GM12878 (cell line): ENCODE measurements at regions not wholly inside any gene's neighbourhood (a gene's known extent, or its start where the extent isn't known, plus 50 kb on each side); places are given as distances from the start of the nearest gene placed in this dataset.
"Not testable (repeated sequence)": the region's sequence is repeated elsewhere in the genome, so short reads cannot be mapped to it uniquely, and the experiment has no call there.

Experiments used
- ATAC-seq: fragments of 200-7000 bp; cut with Tn5 transposase; 3 replicates; pipeline ENCODE4 v1.9.1; 2020; ENCODE audit warnings: mild to moderate bottlenecking, moderate library complexity
- BruUV-seq: library from RNA; stranded (reverse); fragments of 400-500 nt; replicated peaks from 2 replicates; lab custom pipeline; 2021; lab: Mats Ljungman, UMichigan
- CTCF ChIA-PET: fragments of 300-600 bp; sonication (Branson Sonifier 250); formaldehyde crosslinking; extraction: SDS; loops from one replicate; lab custom pipeline; 2021; ENCODE audit warnings: inconsistent platforms; lab: Yijun Ruan, JAX
- POLR2A ChIA-PET: fragments of 350-600 bp; formaldehyde crosslinking; extraction: SDS; loops from one replicate; lab custom pipeline; 2021; ENCODE audit warnings: inconsistent platforms; lab: Charles Lee
- RAD21 ChIA-PET: fragments of 300-600 bp; sonication (Branson Sonifier 250); formaldehyde crosslinking; loops from one replicate; lab custom pipeline; 2023; ENCODE audit warnings: antibody characterized with exemption; ENCODE audit not compliant: unreplicated experiment; lab: Charles Lee
- SMC1A ChIA-PET: fragments of 300-600 bp; sonication (Branson Sonifier 250); formaldehyde crosslinking; loops from one replicate; lab custom pipeline; 2023; ENCODE audit not compliant: unreplicated experiment, uncharacterized antibody; lab: Charles Lee
- DNase-seq: peaks from one replicate; pipeline ENCODE4 v3.0.0-alpha.2; 2011; ENCODE audit warnings: low read depth, low spot score
- FAIRE-seq: peaks from 3 replicates; lab custom pipeline; 2011; peaks lifted over from hg19 to GRCh38; lab: Jason Lieb, UNC
- H2AFZ ChIP-seq: 2 replicates; pipeline ENCODE4 v1.6.0; 2011; ENCODE audit warnings: low read depth, low read length, control low read depth; ENCODE audit not compliant: control insufficient read depth
- H3K27ac ChIP-seq: 2 replicates; pipeline ENCODE4 v1.5.1; 2011; ENCODE audit warnings: control low read depth; ENCODE audit not compliant: control insufficient read depth, insufficient read depth
- H3K27me3 ChIP-seq, 2 experiments: replicated peaks in 1 of 2; 2 replicates each; pipeline versions ENCODE4 v1.6.0 to v1.6.1; 2011; ENCODE audit warnings: low read length in 1 of 2; ENCODE audit not compliant: control insufficient read depth in 2 of 2, insufficient read depth in 2 of 2
- H3K36me3 ChIP-seq, 2 experiments: 2 replicates each; pipeline ENCODE4 v1.5.1; 2011; ENCODE audit warnings: low read length in 1 of 2; ENCODE audit not compliant: control insufficient read depth in 2 of 2, insufficient read depth in 2 of 2
- H3K4me1 ChIP-seq: 2 replicates; pipeline ENCODE4 v1.6.1; 2011; ENCODE audit warnings: mild to moderate bottlenecking, low read length, moderate library complexity, mixed read lengths; ENCODE audit not compliant: control insufficient read depth, insufficient read depth
- H3K4me2 ChIP-seq: 2 replicates; pipeline ENCODE4 v1.6.0; 2011; ENCODE audit warnings: control low read depth; ENCODE audit not compliant: control insufficient read depth, insufficient read depth
- H3K4me3 ChIP-seq: fragments of 200-600 bp; sonication (generic); 2 replicates; pipeline ENCODE4 v1.5.1; 2016
- H3K79me2 ChIP-seq: 2 replicates; pipeline ENCODE4 v1.6.0; 2011; ENCODE audit warnings: low read length; ENCODE audit not compliant: control insufficient read depth, insufficient read depth
- H3K9ac ChIP-seq: 2 replicates; pipeline ENCODE4 v1.8.0; 2011; ENCODE audit warnings: low read length, control low read depth, mixed read lengths; ENCODE audit not compliant: control insufficient read depth, insufficient read depth
- H3K9me3 ChIP-seq: replicated peaks from 3 replicates; pipeline ENCODE4 v1.5.1; 2011; ENCODE audit warnings: mild to moderate bottlenecking, low read length; ENCODE audit not compliant: control insufficient read depth, insufficient read depth
- H4K20me1 ChIP-seq: 2 replicates; pipeline ENCODE4 v1.6.0; 2011; ENCODE audit not compliant: control insufficient read depth, insufficient read depth
- ATF7 ChIP-seq: fragments of 450-650 bp; IDR thresholded peaks from 2 replicates; pipeline ENCODE4 v1.6.1; 2016; ENCODE audit warnings: low read depth, mild to moderate bottlenecking
- CBFB ChIP-seq: IDR thresholded peaks from 2 replicates; pipeline ENCODE4 v1.6.1; 2016; ENCODE audit warnings: antibody characterized with exemption, low read depth
- CTCF ChIP-seq, 3 experiments: IDR thresholded peaks in 2 of 3; conservative IDR thresholded peaks in 1 of 3; 2 replicates each; pipeline ENCODE4 v1.5.1; 2011; ENCODE audit warnings: low read depth in 3 of 3, low read length in 3 of 3, mild to moderate bottlenecking in 3 of 3, control low read depth in 2 of 3, moderate library complexity in 2 of 3, inconsistent platforms in 1 of 3, mixed read lengths in 1 of 3; ENCODE audit not compliant: control insufficient read depth in 2 of 3, insufficient read depth in 1 of 3; ENCODE audit errors: extremely low read depth in 1 of 3
- HDGF ChIP-seq: fragments of 450-650 bp; IDR thresholded peaks from 2 replicates; pipeline ENCODE4 v1.6.1; 2016; ENCODE audit warnings: antibody characterized with exemption
- NKRF ChIP-seq: fragments of 450-650 bp; conservative IDR thresholded peaks from 2 replicates; pipeline ENCODE4 v1.6.1; 2017; ENCODE audit warnings: mild to moderate bottlenecking, moderate library complexity
- RAD51 ChIP-seq: fragments of 450-650 bp; IDR thresholded peaks from 2 replicates; pipeline ENCODE4 v1.6.1; 2016; ENCODE audit warnings: moderate library complexity, mild to moderate bottlenecking, inconsistent platforms
- RB1 ChIP-seq: fragments of 450-650 bp; formaldehyde crosslinking; IDR thresholded peaks from 2 replicates; pipeline ENCODE4 v1.6.1; 2017; ENCODE audit warnings: mild to moderate bottlenecking, borderline replicate concordance
- STAT1 ChIP-seq: fragments of 450-650 bp; conservative IDR thresholded peaks from 2 replicates; pipeline ENCODE4 v1.6.1; 2014; ENCODE audit warnings: antibody characterized with exemption, mild to moderate bottlenecking
- TARDBP ChIP-seq: IDR thresholded peaks from 2 replicates; pipeline ENCODE4 v1.6.1; 2016; ENCODE audit warnings: borderline replicate concordance
- WGBS: methylation state at CpG from one replicate; pipeline ENCODE4 v1.1.6; 2016; ENCODE audit warnings: low lambda C conversion rate; ENCODE audit not compliant: insufficient replicate concordance, insufficient coverage; ENCODE audit errors: missing lambda C conversion rate; 5-methylcytosine and 5-hydroxymethylcytosine counted together
- in situ Hi-C: fragments of 300-500 bp; cut with MboI; formaldehyde crosslinking; loops from 9 replicates; pipeline ENCODE4 v1.14.3; 2018; ENCODE audit warnings: mixed read lengths
- intact Hi-C: fragments of 100-400 bp; cut with micrococcal nuclease; formaldehyde crosslinking; loops from one replicate; pipeline ENCODE4 v1.14.2; 2022; ENCODE audit not compliant: unreplicated experiment

GRCh38 chr3:167031364-167032049 is 348.6 kb downstream of the ZBBX start (continued):
- TF ChIP-seq NKRF (no peak), CBFB (no peak), CTCF (IDR thresholded peaks at IDR 0.05 in 2 of 3, conservative IDR thresholded peaks at IDR 0.05 in 1 of 3; ENCODE audit: control insufficient read depth in 2 of 3, extremely low read depth in 1 of 3, insufficient read depth in 1 of 3, low read depth in 3 of 3, low read length in 3 of 3) (no peak), RB1 (no peak), TARDBP (no peak)

GRCh38 chr3:167030082-167030725 is 349.9 kb downstream of the ZBBX start:
- TF ChIP-seq STAT1 (no peak), HDGF (no peak), RAD51 (no peak), ATF7 (no peak)
- no peak overlapping the region for H3K4me2 ChIP-seq
- ATAC-seq, result no peak
- FAIRE-seq, result no peak
- H3K27me3 ChIP-seq, result no peaks in the 10 kb centered on the region
- no peak overlapping the region for H3K27ac ChIP-seq
- no peak for DNase-seq
- no peak overlapping the region for H3K9ac ChIP-seq
- no peaks in the 10 kb centered on the region for H3K9me3 ChIP-seq
- POLR2A ChIA-PET, result no interaction called here
- WGBS, result 9% methylated on average over 4 of the region's 4 CpGs
- no peaks in the 10 kb centered on the region for H3K36me3 ChIP-seq
- no peak overlapping the region for H3K4me3 ChIP-seq
- RAD21 ChIA-PET, result no interaction called here
- H3K79me2 ChIP-seq, result no peaks in the 10 kb centered on the region
- intact Hi-C loops, result loop anchor here (5.0 kb wide), 1 partner anchor 1018 kb away; no protein-coding TSS in a partner anchor
- CTCF ChIA-PET, result interaction anchor here (1.4 kb wide), 1 partner anchor 193 kb away, joined by 4 read pairs; no protein-coding TSS in a partner anchor
- no peaks in the 10 kb centered on the region for H4K20me1 ChIP-seq
- H2AFZ ChIP-seq, result no peak overlapping the region
- no TSS peak for BruUV-seq
- H3K4me1 ChIP-seq, result no peaks in the 10 kb centered on the region
- in situ Hi-C loops, result no loop called here
- SMC1A ChIA-PET, result no interaction called here

GRCh38 chr3:167019503-167019902 is 360.6 kb downstream of the ZBBX start:
- H3K4me3 ChIP-seq, H3K36me3 ChIP-seq, BruUV-seq, H3K4me1 ChIP-seq, ATAC-seq, SMC1A ChIA-PET, DNase-seq, intact Hi-C loops, H3K4me2 ChIP-seq, in situ Hi-C loops, H3K79me2 ChIP-seq, RAD21 ChIA-PET, H2AFZ ChIP-seq, H3K9me3 ChIP-seq, CTCF ChIA-PET, H4K20me1 ChIP-seq, H3K9ac ChIP-seq, H3K27me3 ChIP-seq, POLR2A ChIA-PET, H3K27ac ChIP-seq, FAIRE-seq: not testable (repeated sequence)
- WGBS, result 13% methylated on average over 2 of the region's 2 CpGs
